Stimulated activated CD4-positive, alpha-beta T cell treated with anti-CD3 and anti-CD28 coated beads, Interleukin-15, amount 100 ng/mL, for 48 hours (primary cell): ENCODE measurements at regions not wholly inside any gene's neighbourhood (a gene's known extent, or its start where the extent isn't known, plus 50 kb on each side); places are given as distances from the start of the nearest gene placed in this dataset.
"Not testable (repeated sequence)": the region's sequence is repeated elsewhere in the genome, so short reads cannot be mapped to it uniquely, and the experiment has no call there.

Source experiments
- DNase-seq, 2 donors: peaks; one replicate each; pipeline ENCODE4 v3.0.0-alpha.2; 2020; ENCODE audit warnings: low read depth in 2 of 2

DNA sequence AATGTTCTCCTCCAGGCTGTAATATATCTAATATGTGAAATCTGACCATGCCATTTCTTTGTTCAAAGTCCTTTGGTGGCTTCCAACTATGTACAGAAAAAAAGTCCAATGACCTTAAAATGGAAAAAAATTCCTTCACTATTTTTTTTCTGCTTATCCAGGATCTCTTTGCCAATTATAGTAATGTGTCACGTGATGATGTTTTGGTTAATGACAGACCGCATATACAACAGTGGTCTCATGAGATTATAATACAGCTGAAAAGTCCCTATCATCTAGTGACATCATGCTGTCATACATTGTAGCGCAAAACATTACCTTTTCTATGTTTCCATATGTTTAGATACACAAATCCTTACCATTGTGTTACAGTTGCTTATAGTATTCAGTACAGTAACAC lies 477.6 kb downstream of the TMEM232 start:
- no peak for DNase-seq

DNA sequence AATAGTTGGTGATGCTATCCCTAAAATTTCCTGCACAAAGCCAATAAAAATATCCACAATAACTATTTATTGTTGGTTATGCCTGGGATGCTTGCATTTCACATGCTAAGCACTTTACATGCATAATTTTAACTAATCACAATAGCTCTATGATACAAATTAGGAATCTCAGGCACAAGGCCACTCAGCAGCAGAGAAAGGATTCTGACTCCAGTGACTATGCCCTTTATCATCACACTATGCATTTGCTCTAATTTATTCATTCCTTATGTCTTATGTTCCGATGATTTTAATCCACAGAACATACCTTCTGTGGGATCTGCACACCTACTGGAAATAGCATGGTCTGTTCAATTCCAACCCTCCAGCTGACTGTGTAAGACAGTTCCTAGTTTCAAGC lies 476.1 kb downstream of the TMEM232 start:
- no peak for DNase-seq

DNA sequence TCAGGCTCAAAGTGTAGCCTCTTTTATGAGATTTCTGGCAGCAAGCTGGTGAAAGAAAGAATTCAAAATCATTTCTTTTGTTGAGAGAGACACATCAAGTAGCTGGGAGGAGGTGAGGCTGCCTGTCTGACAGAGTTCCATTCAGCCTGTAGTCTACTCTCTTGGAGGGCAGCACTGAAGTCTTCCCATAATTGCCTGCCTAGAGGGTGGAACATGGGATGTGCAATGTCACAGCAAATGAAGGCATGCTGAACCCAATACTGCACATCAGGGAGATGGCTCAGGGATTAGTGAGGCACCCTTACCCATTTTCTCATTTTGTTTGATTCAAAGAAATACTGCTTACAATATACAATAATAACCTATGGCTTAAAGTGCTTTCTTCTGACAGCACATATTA lies 475.7 kb downstream of the TMEM232 start:
- no peak for DNase-seq

DNA sequence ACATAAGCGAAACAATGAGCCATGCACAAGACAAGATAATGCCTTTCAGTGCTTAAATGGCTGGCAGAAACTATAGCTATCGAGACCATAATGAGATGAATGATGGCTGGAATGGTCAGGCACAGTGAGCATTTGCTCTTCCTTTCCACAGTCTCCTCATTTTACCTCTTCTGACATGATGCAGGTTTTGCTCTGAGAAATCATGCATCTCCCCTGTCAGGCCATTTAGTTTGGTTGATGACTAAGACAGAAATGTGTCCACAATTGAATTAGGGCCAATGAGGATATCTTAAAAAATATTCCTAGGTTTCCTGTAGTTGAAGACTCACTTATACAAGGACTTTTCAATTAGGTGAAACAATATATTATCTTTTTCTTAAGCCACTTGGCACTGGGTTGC lies 475.1 kb downstream of the TMEM232 start:
- no peak for DNase-seq

DNA sequence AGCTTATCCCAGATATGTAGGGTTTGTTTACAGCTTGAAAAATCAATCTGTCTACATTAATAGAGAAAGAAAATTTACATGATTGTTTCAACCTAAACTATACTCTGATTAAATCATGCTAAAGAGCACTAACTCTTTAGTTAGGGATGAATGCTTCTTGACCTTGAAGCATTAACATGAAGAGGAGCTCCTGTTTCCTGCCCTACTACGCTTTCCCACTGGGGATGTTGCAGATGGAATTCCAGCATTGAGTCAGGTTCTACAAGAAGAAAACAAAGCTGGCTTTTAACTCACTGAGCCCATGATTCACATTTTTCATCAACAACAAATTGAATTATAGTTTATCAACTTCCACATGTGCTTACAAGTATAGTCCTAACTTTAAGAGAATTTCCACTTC lies 471.3 kb downstream of the TMEM232 start:
- no peak for DNase-seq

- no peak for DNase-seq
These were observed 470.2 kb downstream of the TMEM232 start for GRCh38 chr5:110256298-110256697.

DNA sequence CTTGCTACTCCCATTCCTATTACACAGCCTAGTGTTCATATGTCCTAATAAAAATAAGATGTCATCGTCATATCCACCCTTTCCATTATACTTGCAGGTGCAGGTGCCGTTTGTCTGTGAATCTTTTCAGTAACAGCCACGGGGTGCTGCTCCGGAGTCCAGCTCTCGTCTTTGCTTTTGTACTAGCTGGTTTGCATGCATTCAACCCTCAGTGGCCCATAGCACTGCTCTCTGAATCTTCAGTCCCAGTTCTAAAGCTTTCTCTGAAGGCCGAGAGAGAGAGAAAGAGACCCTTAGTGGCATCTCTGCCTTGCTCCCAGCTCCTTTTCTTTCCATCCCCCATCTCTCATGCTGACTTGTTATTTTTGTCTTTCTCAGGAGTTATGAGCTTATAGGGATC lies 468.5 kb downstream of the TMEM232 start:
- no peak for DNase-seq

GRCh38 chr5:110258460-110259216 lies 467.8 kb downstream of the TMEM232 start:
- no peak for DNase-seq

DNA sequence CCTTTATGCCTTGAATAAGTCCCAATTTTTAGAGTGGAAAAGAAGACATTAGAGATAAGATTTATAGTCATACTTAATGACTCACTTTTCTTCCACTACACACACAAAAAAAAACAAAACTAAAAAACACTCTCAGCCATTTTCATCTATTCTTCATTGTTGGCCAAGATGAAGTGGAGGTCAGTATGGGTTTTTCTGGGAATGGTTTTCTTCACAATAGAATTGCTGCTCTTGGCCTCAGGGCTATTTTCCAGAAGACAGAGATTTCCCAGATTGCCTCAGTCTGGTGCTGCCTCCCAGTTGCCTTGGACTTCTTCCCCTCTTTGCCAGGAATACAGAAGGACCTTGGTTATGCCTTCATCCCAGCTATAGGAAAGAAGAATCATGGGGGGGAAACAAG lies 463.7 kb downstream of the TMEM232 start:
- DNase-seq, result no peak

- no peak for DNase-seq
These were observed 461.8 kb downstream of the TMEM232 start for GRCh38 chr5:110264661-110265060.

DNA sequence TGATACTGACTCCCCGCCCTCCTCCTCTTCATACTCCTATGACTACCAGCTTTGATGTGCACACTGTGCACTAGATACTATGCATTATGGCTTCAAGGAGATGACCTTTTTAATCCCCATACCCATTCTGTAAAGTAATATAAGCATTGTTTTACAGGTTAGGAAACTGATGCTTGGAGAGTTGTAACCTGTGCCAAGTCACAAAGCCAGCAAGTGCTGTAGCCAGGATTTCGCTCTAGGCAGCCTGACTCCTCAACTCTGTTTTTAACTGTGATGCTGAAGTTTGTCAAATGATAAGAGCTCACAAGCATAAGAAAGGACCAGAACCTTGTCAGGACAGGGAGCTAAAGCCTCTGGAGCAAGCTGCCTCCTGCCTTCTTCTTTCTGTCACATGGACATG lies 461.3 kb downstream of the TMEM232 start:
- no peak for DNase-seq

GRCh38 chr5:110267714-110268113 lies 458.8 kb downstream of the TMEM232 start:
- DNase-seq, result no peak

- DNase-seq, result no peak
These were observed 458.2 kb downstream of the TMEM232 start for GRCh38 chr5:110268283-110268682.

DNA sequence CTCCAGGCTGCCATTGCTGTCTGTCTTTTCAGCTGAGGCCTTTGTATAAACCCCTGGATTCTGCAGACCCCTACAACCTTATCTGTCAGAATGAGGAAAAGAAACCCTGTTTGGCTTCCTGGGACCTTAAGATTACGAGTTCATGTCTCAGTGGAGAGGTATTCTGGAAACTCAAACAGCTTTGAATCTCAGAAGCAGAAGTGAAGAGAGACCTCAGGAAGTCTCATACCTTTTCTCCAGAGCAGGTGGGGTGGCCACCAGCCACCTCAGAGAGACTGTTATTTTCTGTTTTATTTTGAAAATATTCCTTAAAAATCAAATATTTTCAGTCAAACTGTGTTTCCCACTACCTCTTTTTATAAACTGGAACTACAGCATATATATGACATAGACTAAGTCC lies 457.5 kb downstream of the TMEM232 start:
- no peak for DNase-seq

DNA sequence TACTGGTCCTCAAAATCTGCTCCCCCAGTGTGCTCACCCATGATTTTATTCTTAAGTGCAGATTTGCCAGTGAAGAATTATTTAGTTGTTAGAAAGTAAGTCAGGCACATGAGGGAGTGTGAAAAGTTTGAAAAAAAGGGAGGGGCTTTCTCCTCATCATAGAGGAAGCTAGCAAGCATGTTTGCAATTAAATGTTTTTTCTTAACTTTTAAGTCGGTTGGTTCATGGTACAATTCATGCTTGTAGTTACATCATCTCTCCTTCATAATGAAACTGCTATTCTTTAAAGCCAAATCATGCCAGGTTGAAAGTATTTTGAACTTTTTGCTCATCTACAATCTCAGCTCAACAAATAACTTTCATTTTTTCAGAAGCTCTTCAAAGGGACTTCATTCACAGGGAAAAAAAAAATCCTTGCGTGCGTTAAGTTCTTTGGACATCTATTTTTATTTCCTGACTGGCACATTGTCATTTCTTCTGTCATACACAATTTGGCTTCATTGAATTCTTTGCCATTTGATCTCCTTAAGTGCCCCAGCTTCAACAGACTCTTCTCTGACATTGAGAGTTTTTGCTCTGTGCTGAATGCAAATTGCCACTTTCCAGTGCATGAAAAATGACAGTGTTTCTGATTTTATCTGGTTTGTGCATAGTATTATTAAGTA lies 456.9 kb downstream of the TMEM232 start:
- DNase-seq, result no peak

- no peak for DNase-seq
These were observed 450.6 kb downstream of the TMEM232 start for GRCh38 chr5:110275878-110276277.

DNA sequence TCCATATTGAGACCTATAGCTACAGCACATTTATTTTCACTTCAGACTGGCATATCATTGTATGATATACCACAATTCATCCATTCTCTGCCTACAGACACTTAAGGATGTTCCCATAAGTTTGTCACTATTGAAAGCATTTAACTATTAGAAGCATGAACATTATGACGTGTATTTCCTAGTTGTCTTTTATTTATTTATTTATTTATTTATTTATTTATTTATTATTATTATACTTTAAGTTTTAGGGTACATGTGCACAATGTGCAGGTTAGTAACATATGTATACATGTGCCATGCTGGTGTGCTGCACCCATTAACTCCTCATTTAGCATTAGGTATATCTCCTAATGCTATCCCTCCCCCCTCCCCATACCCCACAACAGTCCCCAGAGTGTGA lies 448.0 kb downstream of the TMEM232 start:
- not testable (repeated sequence) for DNase-seq

DNA sequence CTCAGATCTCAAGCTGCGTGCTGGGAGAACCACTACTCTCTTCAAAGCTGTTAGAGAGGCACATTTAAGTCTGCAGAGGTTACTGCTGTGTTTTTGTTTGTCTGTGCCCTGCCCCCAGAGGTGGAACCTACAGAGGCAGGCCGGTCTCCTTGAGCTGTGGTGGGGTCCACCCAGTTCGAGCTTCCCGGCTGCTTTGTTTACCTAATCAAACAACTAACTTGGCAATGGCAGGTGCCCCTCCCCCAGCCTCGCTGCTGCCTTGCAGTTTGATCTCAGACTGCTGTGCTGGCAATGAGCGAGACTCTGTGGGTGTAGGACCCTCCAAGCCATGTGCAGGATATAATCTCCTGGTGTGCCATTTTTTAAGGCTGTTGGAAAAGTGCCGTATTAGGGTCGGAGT lies 442.4 kb downstream of the TMEM232 start:
- DNase-seq, result not testable (repeated sequence)

DNA sequence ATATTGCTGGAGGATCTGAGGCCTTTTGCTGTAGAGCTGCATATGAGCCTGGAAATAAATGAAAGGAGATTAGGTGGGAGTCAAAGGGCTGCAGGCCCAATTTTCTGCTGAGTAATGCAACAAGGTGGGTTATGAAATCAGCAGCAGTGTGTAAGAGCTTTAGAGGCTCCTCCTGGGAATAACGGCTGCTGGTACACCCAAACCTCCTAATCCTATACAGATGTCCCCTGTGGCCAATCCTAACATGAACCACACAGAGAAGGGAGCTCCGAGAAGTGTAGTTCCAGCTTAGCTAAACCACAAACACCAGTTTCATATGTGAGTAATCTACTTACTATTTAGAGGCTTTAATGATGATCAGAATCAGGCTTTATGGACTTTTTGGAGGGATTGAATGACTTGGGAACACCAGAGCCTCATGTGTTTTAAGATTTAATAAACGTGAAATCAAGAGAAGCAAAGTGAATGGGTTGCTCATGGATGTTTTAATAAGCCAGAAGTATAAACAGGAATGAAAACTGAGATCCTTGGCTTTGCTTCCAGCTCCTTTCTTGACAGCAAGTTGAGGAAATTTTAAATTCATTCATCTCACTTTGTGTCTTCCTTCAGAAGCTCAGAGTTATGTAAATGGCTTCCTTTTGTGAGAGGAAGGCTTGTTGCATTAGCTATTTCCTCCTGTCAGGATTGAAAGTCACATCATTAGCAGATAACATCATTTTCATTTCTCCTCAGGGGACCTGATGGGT lies 437.5 kb downstream of the TMEM232 start:
- DNase-seq, result no peak

DNA sequence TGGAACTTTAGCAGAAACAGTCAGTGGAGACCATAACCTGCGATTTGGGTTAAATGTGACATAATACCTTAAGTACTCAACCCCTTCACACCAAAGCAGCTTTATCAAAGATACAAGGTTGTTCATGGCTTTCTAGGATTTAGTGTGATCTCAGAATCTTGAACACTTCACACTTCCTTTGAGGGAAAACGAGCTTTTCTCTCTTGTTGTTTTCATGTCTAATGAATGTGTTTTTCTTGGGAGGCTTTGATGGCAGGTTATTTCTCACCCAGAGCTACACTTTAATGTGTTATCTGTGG lies 437.0 kb downstream of the TMEM232 start:
- DNase-seq, result no peak

GRCh38 chr5:110290542-110290941 lies 435.9 kb downstream of the TMEM232 start:
- no peak for DNase-seq

DNA sequence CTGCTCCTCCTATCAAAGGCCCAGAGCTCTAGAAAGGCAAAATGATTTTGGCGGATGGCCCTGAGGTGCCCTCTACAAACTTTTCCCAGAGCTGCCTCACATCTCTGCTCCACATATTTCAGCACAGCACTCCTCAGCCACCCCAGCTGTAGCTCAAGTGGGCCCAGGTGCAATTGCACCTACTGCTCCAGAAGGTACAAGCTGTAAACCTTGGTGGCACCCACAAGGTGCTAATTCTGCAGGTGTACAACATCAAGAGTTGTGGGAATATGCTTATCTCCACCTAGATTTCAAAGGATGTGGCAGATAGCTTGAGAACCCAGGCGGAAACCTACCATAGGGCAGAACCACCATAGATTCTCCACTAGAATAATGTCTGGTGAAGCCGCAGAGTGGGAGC lies 432.2 kb downstream of the TMEM232 start:
- DNase-seq, result no peak

- no peak for DNase-seq
These were observed 429.3 kb downstream of the TMEM232 start for GRCh38 chr5:110297152-110297670.
